ENCODE measurements at regions not wholly inside any gene's neighbourhood (a gene's known extent, or its start where the extent isn't known, plus 50 kb on each side); places are given as distances from the start of the nearest gene placed in this dataset.
A peak's percentile ranks its signal among the peaks of the same experiment; 100 is the strongest.

- Mint-ChIP-seq H3K4me3 (no peak overlapping the region), H3K4me1 (peaks cover 4% of the 10 kb centered on the region), H3K36me3 (ENCODE audit: low read depth) (peaks cover 2% of the 10 kb centered on the region), H3K27ac (no peak overlapping the region), H3K27me3 (no peaks in the 10 kb centered on the region)
- ATAC-seq (no peak), DNase-seq (no peak)
- no peaks in the 10 kb centered on the region for H3K9me3 ChIP-seq (ENCODE audit: control insufficient read depth, low read length, poor library complexity, severe bottlenecking)
Measured at GRCh38 chr18:23380001-23380550, 73.0 kb upstream of the RIOK3 start.

- H3K4me3 Mint-ChIP-seq, result no peak overlapping the region
- no peaks in the 10 kb centered on the region for H3K27me3 Mint-ChIP-seq
- peaks cover 2% of the 10 kb centered on the region for H3K36me3 Mint-ChIP-seq (ENCODE audit: low read depth)
- DNase-seq (no peak), ATAC-seq (no peak)
- H3K27ac Mint-ChIP-seq, result no peak overlapping the region
- peaks cover 9% of the 10 kb centered on the region for H3K4me1 Mint-ChIP-seq
- no peaks in the 10 kb centered on the region for H3K9me3 ChIP-seq (ENCODE audit: control insufficient read depth, low read length, poor library complexity, severe bottlenecking)
Measured at GRCh38 chr18:23380817-23381216, 72.3 kb upstream of the RIOK3 start.

- Mint-ChIP-seq H3K4me3 (no peak overlapping the region), H3K4me1 (peaks cover 11% of the 10 kb centered on the region), H3K36me3 (ENCODE audit: low read depth) (peaks cover 2% of the 10 kb centered on the region), H3K27me3 (no peaks in the 10 kb centered on the region), H3K27ac (peak overlapping the region; percentile 21)
- DNase-seq (no peak), ATAC-seq (no peak)
- no peaks in the 10 kb centered on the region for H3K9me3 ChIP-seq (ENCODE audit: control insufficient read depth, low read length, poor library complexity, severe bottlenecking)
Measured at GRCh38 chr18:23383494-23383893, 69.6 kb upstream of the RIOK3 start.

GRCh38 chr18:23384778-23385736, 68.0 kb upstream of the RIOK3 start:
- ATAC-seq (no peak), DNase-seq (no peak)
- Mint-ChIP-seq H3K4me3 (no peak overlapping the region), H3K27me3 (no peaks in the 10 kb centered on the region), H3K27ac (peak overlapping the region; percentile 88), H3K4me1 (peaks cover 11% of the 10 kb centered on the region), H3K36me3 (ENCODE audit: low read depth) (peaks cover 2% of the 10 kb centered on the region)
- H3K9me3 ChIP-seq (ENCODE audit: control insufficient read depth, low read length, poor library complexity, severe bottlenecking), result no peaks in the 10 kb centered on the region

- peaks cover 2% of the 10 kb centered on the region for H3K36me3 Mint-ChIP-seq (ENCODE audit: low read depth)
- no peaks in the 10 kb centered on the region for H3K9me3 ChIP-seq (ENCODE audit: control insufficient read depth, low read length, poor library complexity, severe bottlenecking)
- DNase-seq, result no peak
- no peaks in the 10 kb centered on the region for H3K27me3 Mint-ChIP-seq
- no peak for ATAC-seq
- H3K4me3 Mint-ChIP-seq, result no peak overlapping the region
- H3K27ac Mint-ChIP-seq, result peak overlapping the region; percentile 66
- H3K4me1 Mint-ChIP-seq, result peaks cover 11% of the 10 kb centered on the region
Measured at GRCh38 chr18:23386317-23386716, 66.8 kb upstream of the RIOK3 start.

GRCh38 chr18:23387265-23387664, 65.8 kb upstream of the RIOK3 start:
- DNase-seq (no peak), ATAC-seq (no peak)
- H3K27me3 Mint-ChIP-seq, result no peaks in the 10 kb centered on the region
- H3K27ac Mint-ChIP-seq, result no peak overlapping the region
- no peak overlapping the region for H3K4me3 Mint-ChIP-seq
- no peaks in the 10 kb centered on the region for H3K9me3 ChIP-seq (ENCODE audit: control insufficient read depth, low read length, poor library complexity, severe bottlenecking)
- peaks cover 11% of the 10 kb centered on the region for H3K4me1 Mint-ChIP-seq
- peaks cover 2% of the 10 kb centered on the region for H3K36me3 Mint-ChIP-seq (ENCODE audit: low read depth)

GRCh38 chr18:23388357-23388756, 64.7 kb upstream of the RIOK3 start:
- H3K36me3 Mint-ChIP-seq (ENCODE audit: low read depth), result peaks cover 3% of the 10 kb centered on the region
- no peak for DNase-seq

GRCh38 chr18:23391156-23391555, 61.9 kb upstream of the RIOK3 start:
- Mint-ChIP-seq H3K4me3 (no peak overlapping the region), H3K36me3 (ENCODE audit: low read depth) (peaks cover 3% of the 10 kb centered on the region), H3K27ac (no peak overlapping the region), H3K4me1 (peaks cover 2% of the 10 kb centered on the region), H3K27me3 (no peaks in the 10 kb centered on the region)
- ATAC-seq (no peak), DNase-seq (no peak)
- H3K9me3 ChIP-seq (ENCODE audit: control insufficient read depth, low read length, poor library complexity, severe bottlenecking), result no peaks in the 10 kb centered on the region

More at GRCh38 chr18:23388357-23388756, 64.7 kb upstream of the RIOK3 start:
- Mint-ChIP-seq H3K27ac (no peak overlapping the region), H3K4me3 (no peak overlapping the region), H3K4me1 (peaks cover 11% of the 10 kb centered on the region), H3K27me3 (no peaks in the 10 kb centered on the region)
- H3K9me3 ChIP-seq (ENCODE audit: control insufficient read depth, low read length, poor library complexity, severe bottlenecking), result no peaks in the 10 kb centered on the region
- ATAC-seq, result no peak

- Mint-ChIP-seq H3K4me1 (no peaks in the 10 kb centered on the region), H3K36me3 (ENCODE audit: low read depth) (peaks cover 3% of the 10 kb centered on the region), H3K4me3 (no peak overlapping the region), H3K27ac (no peak overlapping the region), H3K27me3 (no peaks in the 10 kb centered on the region)
- DNase-seq (no peak), ATAC-seq (no peak)
- no peaks in the 10 kb centered on the region for H3K9me3 ChIP-seq (ENCODE audit: control insufficient read depth, low read length, poor library complexity, severe bottlenecking)
Measured at GRCh38 chr18:23397907-23398306, 55.2 kb upstream of the RIOK3 start.

GRCh38 chr18:23398401-23398800, 54.7 kb upstream of the RIOK3 start:
- Mint-ChIP-seq H3K4me1 (no peaks in the 10 kb centered on the region), H3K27me3 (no peaks in the 10 kb centered on the region), H3K27ac (no peak overlapping the region), H3K36me3 (ENCODE audit: low read depth) (no peaks in the 10 kb centered on the region), H3K4me3 (no peak overlapping the region)
- no peaks in the 10 kb centered on the region for H3K9me3 ChIP-seq (ENCODE audit: control insufficient read depth, low read length, poor library complexity, severe bottlenecking)
- DNase-seq, result no peak
- no peak for ATAC-seq

- Mint-ChIP-seq H3K27me3 (no peaks in the 10 kb centered on the region), H3K4me3 (no peak overlapping the region), H3K4me1 (no peaks in the 10 kb centered on the region), H3K27ac (no peak overlapping the region), H3K36me3 (ENCODE audit: low read depth) (no peaks in the 10 kb centered on the region)
- H3K9me3 ChIP-seq (ENCODE audit: control insufficient read depth, low read length, poor library complexity, severe bottlenecking), result no peaks in the 10 kb centered on the region
- no peak for DNase-seq
- ATAC-seq, result no peak
Measured at GRCh38 chr18:23399067-23399466, 54.0 kb upstream of the RIOK3 start.

GRCh38 chr18:23400918-23401317, 52.2 kb upstream of the RIOK3 start:
- H3K9me3 ChIP-seq (ENCODE audit: control insufficient read depth, low read length, poor library complexity, severe bottlenecking), result no peaks in the 10 kb centered on the region
- H3K4me1 Mint-ChIP-seq, result no peaks in the 10 kb centered on the region
- no peak for ATAC-seq
- H3K27me3 Mint-ChIP-seq, result no peaks in the 10 kb centered on the region
- no peak overlapping the region for H3K4me3 Mint-ChIP-seq
- H3K27ac Mint-ChIP-seq, result peak overlapping the region; percentile 71
- H3K36me3 Mint-ChIP-seq (ENCODE audit: low read depth), result no peaks in the 10 kb centered on the region
- no peak for DNase-seq

GRCh38 chr18:23401400-23402347, 51.4 kb upstream of the RIOK3 start:
- H3K9me3 ChIP-seq (ENCODE audit: control insufficient read depth, low read length, poor library complexity, severe bottlenecking), result no peaks in the 10 kb centered on the region
- H3K4me1 Mint-ChIP-seq, result no peaks in the 10 kb centered on the region
- H3K27me3 Mint-ChIP-seq, result no peaks in the 10 kb centered on the region
- ATAC-seq (no peak), DNase-seq (no peak)
- H3K27ac Mint-ChIP-seq, result peak overlapping the region; percentile 71
- no peak overlapping the region for H3K4me3 Mint-ChIP-seq
- H3K36me3 Mint-ChIP-seq (ENCODE audit: low read depth), result no peaks in the 10 kb centered on the region

All from T-helper 17 cell (primary cell).